ENCODE measurements at regions not wholly inside any gene's neighbourhood (a gene's known extent, or its start where the extent isn't known, plus 50 kb on each side); places are given as distances from the start of the nearest gene placed in this dataset.

DNA sequence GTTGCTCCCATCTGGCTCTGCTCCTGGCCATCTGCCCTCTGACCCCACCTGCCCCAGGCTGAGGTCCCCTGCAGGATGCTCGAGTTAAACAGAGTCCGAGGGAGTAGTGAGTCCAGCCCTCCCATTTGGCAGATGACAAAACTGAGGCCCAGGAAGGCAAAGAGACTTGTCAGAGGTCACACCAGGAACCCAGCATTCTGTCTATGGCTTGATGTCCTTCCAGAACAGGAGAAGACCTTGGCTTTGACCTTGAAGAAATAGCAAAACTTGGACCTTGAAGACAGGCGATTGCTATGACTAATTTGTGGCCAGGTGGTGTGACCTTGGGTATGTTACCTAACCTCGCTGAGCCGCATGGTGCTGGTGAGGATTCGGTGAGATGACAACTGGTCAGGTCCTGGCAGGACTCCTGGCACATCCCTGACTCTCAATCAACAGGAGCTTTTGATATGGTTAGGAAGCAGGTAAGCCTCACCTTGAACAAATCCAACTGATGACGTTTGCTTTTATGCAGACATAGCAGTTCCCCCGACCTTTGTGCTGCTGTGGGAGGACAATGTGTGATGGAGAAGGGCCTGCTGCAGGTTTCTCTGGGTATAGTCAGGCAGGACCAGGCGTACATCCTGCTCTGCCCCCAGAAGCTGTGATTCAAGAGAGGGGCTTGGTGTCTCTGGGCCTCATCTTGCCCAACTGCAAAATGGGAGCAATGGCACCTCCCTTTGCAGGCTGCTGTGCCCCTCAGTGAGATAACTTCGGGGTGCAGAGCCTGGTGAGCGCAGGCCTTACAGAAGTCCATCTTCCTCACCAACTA is 198.7 kb downstream of the C9orf50 start:
- no peak for TF ChIP-seq POLR2A (IDR thresholded peaks at IDR 0.05)
- TF ChIP-seq, protein P1, sequence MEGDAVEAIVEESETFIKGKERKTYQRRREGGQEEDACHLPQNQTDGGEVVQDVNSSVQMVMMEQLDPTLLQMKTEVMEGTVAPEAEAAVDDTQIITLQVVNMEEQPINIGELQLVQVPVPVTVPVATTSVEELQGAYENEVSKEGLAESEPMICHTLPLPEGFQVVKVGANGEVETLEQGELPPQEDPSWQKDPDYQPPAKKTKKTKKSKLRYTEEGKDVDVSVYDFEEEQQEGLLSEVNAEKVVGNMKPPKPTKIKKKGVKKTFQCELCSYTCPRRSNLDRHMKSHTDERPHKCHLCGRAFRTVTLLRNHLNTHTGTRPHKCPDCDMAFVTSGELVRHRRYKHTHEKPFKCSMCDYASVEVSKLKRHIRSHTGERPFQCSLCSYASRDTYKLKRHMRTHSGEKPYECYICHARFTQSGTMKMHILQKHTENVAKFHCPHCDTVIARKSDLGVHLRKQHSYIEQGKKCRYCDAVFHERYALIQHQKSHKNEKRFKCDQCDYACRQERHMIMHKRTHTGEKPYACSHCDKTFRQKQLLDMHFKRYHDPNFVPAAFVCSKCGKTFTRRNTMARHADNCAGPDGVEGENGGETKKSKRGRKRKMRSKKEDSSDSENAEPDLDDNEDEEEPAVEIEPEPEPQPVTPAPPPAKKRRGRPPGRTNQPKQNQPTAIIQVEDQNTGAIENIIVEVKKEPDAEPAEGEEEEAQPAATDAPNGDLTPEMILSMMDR (IDR thresholded peaks at IDR 0.05), result no peak
- WGBS, 2 donors, result 73 to 77% methylated on average over 11 of the region's 11 CpGs
- intact Hi-C loops (cut with DNase I; ENCODE audit: low total_unique reads), result no loop called here
- no peak overlapping the region for H3K4me3 ChIP-seq (ENCODE audit: low read depth, poor library complexity, severe bottlenecking)
- no peak for DNase-seq (ENCODE audit: low spot score in 2 of 2)

- DNase-seq (ENCODE audit: low spot score in 2 of 2), result no peak
- intact Hi-C loops (cut with DNase I; ENCODE audit: low total_unique reads), result no loop called here
- no peak for TF ChIP-seq POLR2A (IDR thresholded peaks at IDR 0.05)
- TF ChIP-seq, protein P1 (IDR thresholded peaks at IDR 0.05), result no peak
- no peak overlapping the region for H3K4me3 ChIP-seq (ENCODE audit: low read depth, poor library complexity, severe bottlenecking)
- 84 to 85% methylated on average over 29 of the region's 29 CpGs for WGBS, 2 donors
Observed at GRCh38 chr9:129421371-129421770, 199.5 kb downstream of the C9orf50 start.

DNA sequence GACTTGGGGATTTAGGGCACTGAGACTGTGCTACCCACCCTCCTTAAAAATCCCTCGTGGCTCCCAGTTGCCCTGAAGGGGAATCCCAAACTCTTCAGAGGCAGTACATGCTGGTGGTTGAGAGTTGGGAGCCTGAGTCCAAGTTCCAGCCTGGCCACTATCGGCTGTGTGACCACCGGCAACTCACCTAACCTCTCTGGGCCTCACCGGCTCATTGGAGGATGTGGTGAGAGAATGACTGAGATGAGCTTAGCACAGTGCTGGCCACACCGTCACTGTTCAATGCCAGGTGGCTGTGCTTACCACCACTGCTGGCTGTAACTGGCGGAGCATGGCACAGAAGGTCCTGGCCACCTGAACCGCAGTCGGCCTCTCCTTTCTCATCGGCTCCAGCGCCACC is 200.2 kb downstream of the C9orf50 start:
- intact Hi-C loops (cut with DNase I; ENCODE audit: low total_unique reads), result no loop called here
- no peak for DNase-seq (ENCODE audit: low spot score in 2 of 2)
- H3K4me3 ChIP-seq (ENCODE audit: low read depth, poor library complexity, severe bottlenecking), result no peak overlapping the region
- 80 to 90% methylated on average over 8 to 10 of the region's 10 CpGs for WGBS, 2 donors
- TF ChIP-seq, protein P1 (IDR thresholded peaks at IDR 0.05), result no peak
- TF ChIP-seq POLR2A (IDR thresholded peaks at IDR 0.05), result no peak

GRCh38 chr9:129419382-129419899 is 201.5 kb downstream of the C9orf50 start:
- no peak for DNase-seq (ENCODE audit: low spot score in 2 of 2)
- TF ChIP-seq POLR2A (IDR thresholded peaks at IDR 0.05), result no peak
- intact Hi-C loops (cut with DNase I; ENCODE audit: low total_unique reads), result no loop called here
- WGBS, 2 donors, result 88 to 90% methylated on average over 7 of the region's 7 CpGs
- H3K4me3 ChIP-seq (ENCODE audit: low read depth, poor library complexity, severe bottlenecking), result no peak overlapping the region

- DNase-seq (ENCODE audit: low spot score in 2 of 2), result no peak
- WGBS, 2 donors, result 77 to 81% methylated on average over 4 of the region's 4 CpGs
- intact Hi-C loops (cut with DNase I; ENCODE audit: low total_unique reads), result no loop called here
- no peak overlapping the region for H3K4me3 ChIP-seq (ENCODE audit: low read depth, poor library complexity, severe bottlenecking)
- TF ChIP-seq POLR2A (IDR thresholded peaks at IDR 0.05), result no peak
Observed at GRCh38 chr9:129418451-129418850, 202.4 kb downstream of the C9orf50 start.

- 61 to 63% methylated on average over 9 to 12 of the region's 12 CpGs for WGBS, 2 donors
- no peak overlapping the region for H3K4me3 ChIP-seq (ENCODE audit: low read depth, poor library complexity, severe bottlenecking)
- intact Hi-C loops (cut with DNase I; ENCODE audit: low total_unique reads), result no loop called here
- DNase-seq (ENCODE audit: low spot score in 2 of 2), result no peak
- no peak for TF ChIP-seq POLR2A (IDR thresholded peaks at IDR 0.05)
- TF ChIP-seq, protein P1 (IDR thresholded peaks at IDR 0.05), result peak in 1 of 3 donors; percentile 24
Observed at GRCh38 chr9:129416821-129417539, 203.9 kb downstream of the C9orf50 start.
